Lower lobe of right lung (tissue), 2 donors: ENCODE measurements at regions not wholly inside any gene's neighbourhood (a gene's known extent, or its start where the extent isn't known, plus 50 kb on each side); places are given as distances from the start of the nearest gene placed in this dataset.

Experiments
- ATAC-seq, 2 donors: fragments of 200-7000 bp; cut with Tn5 transposase; one replicate each; pipeline ENCODE4 v1.9.1; 2020 to 2022; ENCODE audit warnings: mild to moderate bottlenecking in 2 of 2, moderate library complexity in 2 of 2
- DNase-seq: peaks from one replicate; pipeline ENCODE4 v3.0.0-alpha.2; 2020
- H3K27ac ChIP-seq: fragments of 200-600 bp; one replicate; pipeline ENCODE4 v1.8.0; 2022
- H3K27me3 ChIP-seq: fragments of 200-600 bp; one replicate; pipeline ENCODE4 v1.8.0; 2022; ENCODE audit warnings: low read depth
- H3K36me3 ChIP-seq: fragments of 200-600 bp; one replicate; pipeline ENCODE4 v1.8.0; 2022; ENCODE audit warnings: mild to moderate bottlenecking
- H3K4me1 ChIP-seq: fragments of 200-600 bp; one replicate; pipeline ENCODE4 v1.8.0; 2022
- H3K4me3 ChIP-seq: fragments of 200-600 bp; one replicate; pipeline ENCODE4 v1.8.0; 2022; ENCODE audit warnings: mild to moderate bottlenecking
- H3K9me3 ChIP-seq: fragments of 200-600 bp; one replicate; pipeline ENCODE4 v1.8.0; 2022
- CTCF ChIP-seq: fragments of 200-600 bp; IDR thresholded peaks from one replicate; pipeline ENCODE4 v1.8.0; 2022; ENCODE audit warnings: antibody characterized with exemption, mild to moderate bottlenecking
- intact Hi-C: fragments of 100-400 bp; cut with DNase I; formaldehyde crosslinking; loops from one replicate; pipeline ENCODE4 v1.11.0; 2022
- donor health status: DM: no; HTN: yes; CAD: no; lungs with severe emphysema.

DNA sequence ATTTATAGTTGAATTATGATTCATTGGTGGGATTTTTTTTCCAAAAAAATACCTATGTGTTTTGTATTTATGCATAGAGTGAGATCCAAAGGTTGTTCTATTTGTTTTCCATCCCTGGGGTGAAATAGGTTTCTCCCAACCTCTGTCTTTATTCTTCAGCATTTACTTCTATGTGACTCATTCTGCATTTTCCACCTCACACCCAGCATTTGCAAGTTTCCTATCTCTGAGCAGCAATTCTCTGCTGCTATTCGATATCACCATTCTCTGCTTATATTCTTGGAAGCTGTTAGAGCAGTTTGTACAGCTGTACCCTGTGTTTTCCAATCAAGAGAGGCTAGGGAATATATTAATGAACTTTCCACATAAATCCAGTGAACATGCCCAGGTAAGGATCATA is 538.9 kb downstream of the SNAPC1 start:
- no peaks in the 10 kb centered on the region for H3K9me3 ChIP-seq
- no peak overlapping the region for H3K4me3 ChIP-seq
- intact Hi-C loops, result no loop called here
- no peak for TF ChIP-seq CTCF
- H3K36me3 ChIP-seq, result no peaks in the 10 kb centered on the region
- H3K27me3 ChIP-seq, result no peaks in the 10 kb centered on the region
- no peak for ATAC-seq
- no peak for DNase-seq
- H3K27ac ChIP-seq, result no peak overlapping the region
- H3K4me1 ChIP-seq, result no peaks in the 10 kb centered on the region

- intact Hi-C loops, result no loop called here
Measured at GRCh38 chr14:62301911-62302310, 539.7 kb downstream of the SNAPC1 start.

GRCh38 chr14:62303437-62303836 is 541.2 kb downstream of the SNAPC1 start:
- DNase-seq, result no peak
- intact Hi-C loops, result no loop called here
- H3K27ac ChIP-seq, result no peak overlapping the region
- no peaks in the 10 kb centered on the region for H3K9me3 ChIP-seq
- no peak for ATAC-seq
- H3K4me1 ChIP-seq, result no peaks in the 10 kb centered on the region
- H3K36me3 ChIP-seq, result no peaks in the 10 kb centered on the region
- no peak overlapping the region for H3K4me3 ChIP-seq
- no peaks in the 10 kb centered on the region for H3K27me3 ChIP-seq
- TF ChIP-seq CTCF, result no peak

More at GRCh38 chr14:62301911-62302310, 539.7 kb downstream of the SNAPC1 start:
- DNase-seq, result no peak
- no peak overlapping the region for H3K27ac ChIP-seq
- no peak for TF ChIP-seq CTCF
- no peaks in the 10 kb centered on the region for H3K27me3 ChIP-seq
- H3K36me3 ChIP-seq, result no peaks in the 10 kb centered on the region
- no peak for ATAC-seq
- no peaks in the 10 kb centered on the region for H3K4me1 ChIP-seq
- no peak overlapping the region for H3K4me3 ChIP-seq
- H3K9me3 ChIP-seq, result no peaks in the 10 kb centered on the region

DNA sequence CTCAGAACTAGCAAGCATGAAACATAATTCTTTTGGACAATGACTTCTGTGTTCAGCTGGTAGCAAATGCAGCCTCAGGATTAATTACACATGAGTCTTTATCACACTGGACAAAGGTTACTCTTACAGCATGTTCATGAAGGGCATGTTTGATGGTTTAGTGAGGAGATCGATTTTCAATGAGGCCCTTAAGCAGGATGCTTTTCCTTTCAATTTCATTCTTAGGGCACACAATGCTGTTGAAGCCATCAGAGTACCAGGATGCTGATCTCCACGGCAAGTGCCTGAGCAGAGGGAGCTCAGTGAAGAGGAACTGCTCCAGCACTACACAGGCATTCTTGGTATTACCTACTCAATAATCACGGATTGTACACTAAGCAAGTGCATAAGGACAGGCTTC is 542.0 kb downstream of the SNAPC1 start:
- intact Hi-C loops, result no loop called here
- H3K4me1 ChIP-seq, result no peaks in the 10 kb centered on the region
- no peak overlapping the region for H3K4me3 ChIP-seq
- ATAC-seq (no peak), DNase-seq (no peak)
- no peak overlapping the region for H3K27ac ChIP-seq
- no peaks in the 10 kb centered on the region for H3K36me3 ChIP-seq
- no peaks in the 10 kb centered on the region for H3K27me3 ChIP-seq
- no peak for TF ChIP-seq CTCF
- no peaks in the 10 kb centered on the region for H3K9me3 ChIP-seq

DNA sequence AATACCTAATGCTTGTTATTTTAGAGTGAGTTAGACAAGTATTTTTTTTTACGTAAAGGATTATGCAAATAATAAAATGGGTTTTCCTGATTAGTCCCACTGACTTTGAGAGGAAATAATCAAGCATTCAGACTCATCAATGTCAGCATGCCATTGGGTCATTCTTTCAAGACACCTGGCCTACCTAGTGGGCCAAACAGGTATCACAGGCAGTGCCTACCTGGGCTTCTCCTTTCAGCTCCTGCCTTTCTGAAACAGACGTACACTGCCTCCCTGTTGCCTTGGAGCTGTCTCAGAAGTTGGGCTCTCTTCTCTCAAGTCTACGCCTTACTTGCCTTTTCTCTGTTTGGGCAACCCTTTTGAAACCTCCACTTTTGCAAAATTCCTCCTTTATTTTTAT is 545.6 kb downstream of the SNAPC1 start:
- TF ChIP-seq CTCF, result no peak
- DNase-seq, result no peak
- no peaks in the 10 kb centered on the region for H3K27me3 ChIP-seq

DNA sequence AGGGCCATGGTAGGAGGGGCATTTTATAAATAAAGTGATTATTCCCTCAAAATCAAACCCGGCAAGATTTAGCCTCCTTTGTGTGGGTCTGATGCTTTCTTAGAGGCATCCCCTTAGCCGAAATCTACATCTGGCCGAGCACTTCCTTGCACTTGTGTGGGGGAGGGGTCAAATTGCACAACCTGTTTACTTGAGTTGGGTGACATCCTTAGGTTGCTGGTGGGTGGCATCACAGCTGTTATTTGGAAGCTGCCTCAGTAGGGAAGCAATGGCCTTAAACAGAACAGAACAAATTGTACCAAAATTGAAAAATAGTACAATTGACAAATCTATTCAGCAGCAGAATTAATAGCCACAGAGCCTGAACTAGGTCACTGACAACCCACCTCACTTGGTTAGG is 546.1 kb downstream of the SNAPC1 start:
- Histone ChIP-seq H3K9me3 (no peaks in the 10 kb centered on the region), H3K27me3 (no peaks in the 10 kb centered on the region), H3K27ac (no peak overlapping the region), H3K36me3 (no peaks in the 10 kb centered on the region), H3K4me1 (no peaks in the 10 kb centered on the region), H3K4me3 (no peak overlapping the region)
- no peak for ATAC-seq
- DNase-seq, result no peak
- TF ChIP-seq CTCF, result no peak
- intact Hi-C loops, result no loop called here

More for the DNA sequence above, 545.6 kb downstream of the SNAPC1 start:
- H3K36me3 ChIP-seq, result no peaks in the 10 kb centered on the region
- no peak overlapping the region for H3K27ac ChIP-seq
- intact Hi-C loops, result no loop called here
- H3K9me3 ChIP-seq, result no peaks in the 10 kb centered on the region
- H3K4me3 ChIP-seq, result no peak overlapping the region
- ATAC-seq, result no peak
- no peaks in the 10 kb centered on the region for H3K4me1 ChIP-seq
